GM12872 (cell line): ENCODE measurements at regions not wholly inside any gene's neighbourhood (a gene's known extent, or its start where the extent isn't known, plus 50 kb on each side); places are given as distances from the start of the nearest gene placed in this dataset.

Experiments used
- CTCF ChIP-seq: IDR thresholded peaks from 3 replicates; pipeline ENCODE4 v1.5.1; 2011; ENCODE audit warnings: low read depth, mild to moderate bottlenecking, low read length, moderate library complexity; ENCODE audit not compliant: insufficient read depth

- no peak for TF ChIP-seq CTCF
These were observed 61.3 kb upstream of the ELL2 start for GRCh38 chr5:96022971-96023370.

GRCh38 chr5:96017951-96018350, 56.3 kb upstream of the ELL2 start:
- TF ChIP-seq CTCF: no peak

DNA sequence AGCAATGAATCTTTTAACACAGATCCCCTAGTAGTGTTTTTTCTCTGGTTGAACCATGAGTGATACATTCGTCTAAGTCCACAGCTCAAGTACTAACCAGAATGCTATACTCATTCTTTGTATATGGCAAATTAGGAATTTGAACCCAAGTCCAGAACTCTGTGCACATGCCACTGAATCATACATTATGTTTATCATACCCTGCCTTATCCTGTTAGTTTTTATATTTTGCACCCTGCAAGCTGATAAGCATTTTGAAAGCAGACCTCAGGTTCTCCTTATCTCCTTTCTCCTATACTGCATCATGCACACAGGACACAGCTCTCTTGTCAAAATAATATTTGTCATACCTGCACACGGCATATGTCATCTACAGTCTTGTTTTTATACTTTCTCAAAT, 54.6 kb upstream of the ELL2 start:
- no peak for TF ChIP-seq CTCF

DNA sequence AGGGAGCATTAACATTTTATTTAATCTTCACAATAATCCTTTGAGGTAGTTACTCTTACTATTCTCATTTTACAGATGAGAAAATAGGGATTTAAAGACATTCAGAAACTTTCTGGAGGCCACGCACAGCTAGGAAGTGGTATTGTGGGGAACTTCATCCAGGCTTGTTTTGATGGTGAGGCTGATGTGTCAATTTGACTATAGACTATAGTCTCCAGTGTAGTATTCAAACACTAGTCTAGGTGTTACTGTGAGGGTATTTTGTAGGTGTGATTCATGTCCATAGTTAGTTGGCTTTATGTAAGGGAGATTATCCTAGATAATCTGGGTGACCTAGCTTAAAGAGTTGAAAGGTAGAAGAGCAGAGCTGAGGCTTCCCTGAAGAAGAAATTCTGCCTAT, 54.1 kb upstream of the ELL2 start:
- TF ChIP-seq CTCF: no peak

DNA sequence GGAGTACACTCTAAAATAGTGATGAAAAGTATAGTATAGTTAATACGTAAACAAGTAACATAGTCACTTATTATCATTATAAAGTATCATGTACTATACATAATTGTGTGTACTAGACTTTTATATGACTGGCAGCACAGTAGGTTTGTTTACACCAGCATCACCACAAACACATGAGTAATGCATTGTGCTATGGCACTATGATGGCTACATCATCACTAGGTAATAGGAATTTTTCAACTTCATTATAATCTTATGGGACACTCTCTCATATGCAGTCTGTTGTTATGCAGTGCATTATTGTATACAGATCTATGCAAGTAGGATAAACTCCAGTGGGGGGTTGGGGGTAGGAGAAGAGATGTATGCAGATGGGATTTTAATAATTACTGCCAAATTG, 52.7 kb upstream of the ELL2 start:
- no peak for TF ChIP-seq CTCF

DNA sequence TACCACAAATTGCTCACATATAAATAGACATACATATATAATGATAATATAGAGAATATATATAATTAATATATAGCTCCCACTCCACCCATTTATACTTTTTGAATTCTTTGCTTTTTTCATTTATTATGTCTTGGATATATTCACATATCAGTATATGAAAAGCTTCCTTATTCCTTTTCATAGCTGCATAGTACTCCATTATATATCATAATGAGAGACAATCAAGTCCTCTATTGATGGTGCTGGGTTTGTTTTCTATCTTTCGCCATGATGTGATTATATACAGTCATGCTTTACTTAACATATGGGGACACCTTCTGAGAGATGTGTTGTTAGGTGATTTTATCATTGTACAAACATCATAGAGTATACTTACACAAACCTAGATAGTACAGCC, 51.6 kb upstream of the ELL2 start:
- no peak for TF ChIP-seq CTCF

DNA sequence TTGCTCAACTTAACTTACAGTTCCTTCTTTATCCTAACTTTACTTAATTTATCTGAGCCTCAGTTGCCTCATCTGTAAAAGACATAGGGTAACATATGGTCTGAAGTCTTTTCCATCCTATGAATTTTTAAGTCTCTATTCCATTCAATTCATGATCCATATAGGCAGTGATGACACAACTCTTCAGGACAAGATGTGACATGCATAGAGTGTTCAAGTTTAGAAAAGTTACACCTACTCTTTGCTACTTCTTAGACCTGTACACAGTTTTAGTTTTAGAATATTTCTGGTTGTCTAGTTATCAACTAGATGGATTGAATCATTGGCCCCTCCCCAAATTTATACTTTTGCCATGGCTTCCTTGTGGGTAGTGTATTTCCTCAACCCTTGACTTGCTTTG, 50.7 kb upstream of the ELL2 start:
- TF ChIP-seq CTCF: no peak
